Right forelimb (tissue), 1 donor: ENCODE measurements at regions not wholly inside any gene's neighbourhood (a gene's known extent, or its start where the extent isn't known, plus 50 kb on each side); places are given as distances from the start of the nearest gene placed in this dataset.

ENCODE experiments used
- DNase-seq: peaks from one replicate; pipeline ENCODE4 v3.0.0-alpha.2; 2018

GRCh38 chr12:42957561-42958290 is 368.2 kb upstream of the PRICKLE1 start:
- no peak for DNase-seq

- DNase-seq: peak; percentile 59
These were observed 367.6 kb upstream of the PRICKLE1 start for GRCh38 chr12:42957136-42957535.

- no peak for DNase-seq
These were observed 363.5 kb upstream of the PRICKLE1 start for GRCh38 chr12:42953021-42953420.

- DNase-seq: no peak
These were observed 357.4 kb upstream of the PRICKLE1 start for GRCh38 chr12:42946871-42947381.

- DNase-seq: no peak
These were observed 356.4 kb upstream of the PRICKLE1 start for GRCh38 chr12:42945927-42946326.

GRCh38 chr12:42944516-42944915 is 355.0 kb upstream of the PRICKLE1 start:
- no peak for DNase-seq

GRCh38 chr12:42936991-42937390 is 347.4 kb upstream of the PRICKLE1 start:
- no peak for DNase-seq

GRCh38 chr12:42936260-42936659 is 346.7 kb upstream of the PRICKLE1 start:
- DNase-seq: no peak

DNA sequence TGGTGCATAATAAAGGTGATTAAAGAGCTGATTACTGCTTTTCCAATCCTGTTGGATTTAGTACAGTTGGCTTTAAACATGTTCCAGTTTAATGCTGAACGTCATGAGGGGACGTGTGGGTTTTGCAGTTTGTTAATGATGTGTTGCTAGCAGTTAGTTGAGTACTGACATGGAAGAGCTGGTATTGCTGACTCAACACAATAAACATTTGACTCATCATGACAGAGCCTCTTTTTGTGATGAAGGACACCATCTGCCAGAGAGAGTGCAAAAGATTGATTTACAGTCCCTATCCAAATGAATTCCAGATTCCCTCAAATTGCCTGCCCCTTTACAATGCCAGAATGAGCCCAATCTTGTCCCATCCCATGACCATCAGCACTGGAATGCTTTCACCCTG is 346.2 kb upstream of the PRICKLE1 start:
- no peak for DNase-seq

- DNase-seq: no peak
These were observed 345.5 kb upstream of the PRICKLE1 start for GRCh38 chr12:42935090-42935489.

- DNase-seq: no peak
These were observed 344.0 kb upstream of the PRICKLE1 start for GRCh38 chr12:42933461-42934081.

DNA sequence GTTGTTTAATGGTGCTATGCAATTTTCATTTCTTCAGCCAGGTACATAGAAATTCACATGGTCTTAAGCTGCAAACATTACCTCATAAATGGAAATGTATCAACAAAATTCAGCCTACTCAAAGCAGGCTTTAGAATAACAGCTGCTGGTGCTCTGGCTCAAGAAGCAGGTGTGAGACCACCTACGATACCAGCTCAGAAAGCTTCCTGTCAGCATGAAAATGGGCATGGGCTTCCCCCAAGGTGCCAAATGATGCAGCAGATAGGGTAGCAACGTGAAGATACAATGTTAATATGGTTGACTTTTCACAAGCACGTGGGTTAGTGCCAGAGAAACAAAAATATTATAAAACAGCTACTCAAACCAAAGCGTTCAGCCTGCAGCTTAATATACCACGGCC is 343.4 kb upstream of the PRICKLE1 start:
- DNase-seq: no peak

DNA sequence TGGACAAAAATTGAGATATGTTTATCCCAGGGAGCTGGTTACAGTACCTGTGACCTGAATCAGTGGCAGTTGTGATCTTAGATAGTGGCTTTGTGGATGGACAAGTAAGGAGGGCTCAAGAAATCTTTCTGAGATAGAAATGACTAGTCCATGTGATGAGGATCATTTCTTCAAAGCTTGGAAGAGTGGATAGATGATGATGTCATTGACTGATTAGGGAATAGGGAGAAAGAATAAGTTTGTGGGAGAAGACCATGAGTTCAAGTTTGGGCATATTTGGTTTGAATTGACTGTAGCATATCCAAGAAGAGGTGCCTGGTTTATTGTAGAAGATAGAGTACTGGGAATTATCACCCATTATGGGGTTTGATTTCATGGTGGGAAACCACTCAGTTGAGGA is 336.7 kb upstream of the PRICKLE1 start:
- DNase-seq: no peak

DNA sequence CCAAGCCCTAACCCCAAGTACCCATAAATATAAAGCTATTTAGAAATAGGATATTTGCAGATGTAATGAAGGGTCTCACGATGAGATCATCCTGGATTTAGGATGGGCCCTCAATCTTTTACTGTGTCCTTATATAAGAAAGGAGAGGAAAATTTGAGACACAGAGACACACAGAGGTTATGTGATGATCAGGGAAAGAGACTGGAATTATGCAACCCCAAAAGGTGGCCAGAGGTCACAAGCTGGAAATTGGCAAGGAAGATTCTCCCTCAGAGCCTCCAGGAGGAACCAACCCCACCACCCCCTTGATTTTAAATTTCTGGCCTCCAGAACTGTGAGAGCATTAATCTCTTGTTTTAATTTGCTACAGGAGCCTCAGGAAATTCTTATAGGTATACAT is 334.9 kb upstream of the PRICKLE1 start:
- no peak for DNase-seq

DNA sequence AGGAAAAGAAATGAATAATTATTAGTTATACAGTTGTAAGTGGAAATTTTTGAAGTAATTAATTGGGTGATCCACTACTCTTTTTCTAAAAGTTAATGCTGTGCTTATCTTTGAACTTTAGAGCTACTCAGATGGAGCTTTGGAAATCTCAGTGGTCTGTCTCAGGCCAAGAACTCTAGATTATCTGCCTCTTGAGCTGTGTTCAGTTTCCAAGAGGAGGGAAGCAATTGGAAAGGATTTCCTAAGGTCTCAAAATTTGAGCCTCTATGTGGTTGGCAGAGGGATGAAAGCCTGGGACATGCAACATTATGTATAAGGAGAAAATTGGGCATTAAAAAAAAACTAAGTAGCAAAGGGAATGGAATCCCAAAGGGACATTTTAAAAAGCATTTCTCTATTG is 334.0 kb upstream of the PRICKLE1 start:
- no peak for DNase-seq

GRCh38 chr12:42923156-42923555 is 333.6 kb upstream of the PRICKLE1 start:
- DNase-seq: no peak

GRCh38 chr12:42922505-42922850 is 332.9 kb upstream of the PRICKLE1 start:
- no peak for DNase-seq

DNA sequence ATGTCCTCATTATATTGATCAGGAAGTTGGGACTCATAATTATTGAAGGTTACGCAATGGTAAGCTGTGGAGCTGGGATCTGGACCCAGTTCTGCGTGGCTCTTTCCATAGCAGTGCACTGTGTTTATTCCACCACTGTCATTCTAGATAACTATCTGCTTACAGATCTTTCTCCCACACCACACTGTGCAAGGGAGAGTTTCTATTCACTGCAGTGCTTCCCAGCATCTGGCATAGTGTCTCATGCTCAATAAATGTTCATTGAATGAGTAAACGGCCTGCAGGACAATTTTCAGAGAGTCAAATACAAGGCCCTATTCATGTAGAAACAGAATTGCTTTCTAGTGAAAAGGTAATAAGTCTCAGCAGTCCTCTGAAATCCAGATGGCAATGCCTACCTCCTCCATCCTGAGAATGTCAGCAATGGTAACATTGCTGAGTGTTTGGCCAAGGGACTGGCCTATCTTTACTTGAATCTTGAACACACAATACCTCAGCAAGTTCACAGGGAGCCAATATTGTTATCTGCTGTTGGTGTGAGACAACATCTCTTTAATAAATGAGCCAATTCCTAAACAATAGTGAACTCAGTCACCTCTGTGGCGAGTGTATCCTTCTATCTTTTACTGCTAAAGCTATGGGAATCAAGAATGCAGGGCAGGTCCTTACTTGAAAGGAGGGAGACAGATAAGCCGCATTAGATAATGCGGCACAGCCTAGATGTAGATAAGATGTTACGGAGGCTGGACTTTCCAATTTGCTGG is 332.4 kb upstream of the PRICKLE1 start:
- DNase-seq: no peak

DNA sequence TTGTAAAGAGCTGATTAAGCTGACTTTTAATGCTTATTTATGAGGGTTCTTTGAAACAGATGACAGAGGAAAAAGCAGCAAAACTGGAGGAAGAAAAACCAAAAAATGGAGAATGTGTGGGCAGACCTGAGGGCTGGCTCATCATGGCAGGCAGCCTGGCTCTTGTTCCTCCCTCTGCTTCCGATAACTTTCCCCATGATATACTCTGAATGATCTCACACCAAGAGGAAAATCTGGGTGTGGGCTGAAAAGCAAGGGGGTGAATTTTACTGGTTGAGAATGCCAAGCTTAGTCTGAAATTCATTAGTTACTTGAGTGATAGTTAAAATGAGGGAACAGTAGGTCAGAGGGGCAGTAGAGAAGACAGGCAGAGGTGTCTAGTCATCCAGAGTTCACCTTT is 330.1 kb upstream of the PRICKLE1 start:
- DNase-seq: no peak

DNA sequence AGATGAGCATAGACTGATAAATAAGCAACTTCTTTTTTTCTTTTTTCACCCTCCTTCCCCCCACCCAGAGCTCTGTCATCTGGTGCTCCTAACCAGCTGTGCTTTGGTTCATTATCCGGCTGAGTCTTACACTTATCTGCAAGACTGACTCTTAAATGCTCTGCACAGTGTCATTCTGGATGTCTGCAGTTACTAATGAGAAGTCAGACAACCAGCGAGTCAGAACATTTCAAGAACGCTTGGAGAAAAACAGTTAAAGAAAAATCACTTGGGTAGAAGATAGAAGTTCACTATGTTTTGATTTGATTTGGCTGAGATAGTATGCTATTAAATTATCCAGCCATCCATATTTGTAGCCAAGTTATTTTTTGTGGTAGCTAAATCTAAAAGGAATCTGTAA is 328.9 kb upstream of the PRICKLE1 start:
- no peak for DNase-seq

DNA sequence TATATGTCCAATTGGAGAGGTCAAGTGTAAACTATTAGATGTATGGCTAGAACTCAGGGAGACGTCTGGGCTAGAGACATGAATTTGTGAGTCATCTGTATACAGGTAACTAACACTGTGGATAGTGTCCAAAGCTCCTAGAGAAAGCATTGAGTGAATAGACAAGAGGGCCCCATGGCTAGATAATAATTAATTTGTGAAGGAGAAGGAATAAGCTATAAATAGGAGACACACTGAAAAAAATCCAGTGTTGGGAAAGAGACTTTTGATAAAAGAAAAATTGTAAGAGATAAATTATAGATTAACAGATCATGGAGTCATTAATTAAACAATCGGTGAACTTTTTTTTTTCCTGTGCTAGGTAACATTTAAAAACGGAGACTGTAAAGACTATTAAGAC is 326.6 kb upstream of the PRICKLE1 start:
- no peak for DNase-seq

DNA sequence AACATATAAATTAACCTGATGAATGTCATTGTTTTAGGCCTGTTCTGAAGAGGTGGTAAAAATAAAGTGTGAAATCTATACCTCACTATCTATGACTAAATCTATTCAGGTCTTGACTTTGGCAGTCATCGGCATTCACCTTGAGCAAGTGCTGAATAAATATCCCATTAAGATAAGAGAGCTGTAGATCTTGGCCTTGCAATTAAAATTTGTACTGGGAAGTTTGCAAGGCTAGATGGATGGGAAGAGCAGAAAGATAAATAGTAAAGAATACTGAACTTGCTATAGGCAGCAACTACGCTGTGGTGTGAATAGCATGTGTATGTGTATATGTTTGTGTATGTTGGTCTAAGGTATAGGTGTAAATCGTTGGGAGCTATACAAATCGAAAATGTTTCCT is 325.9 kb upstream of the PRICKLE1 start:
- DNase-seq: no peak

DNA sequence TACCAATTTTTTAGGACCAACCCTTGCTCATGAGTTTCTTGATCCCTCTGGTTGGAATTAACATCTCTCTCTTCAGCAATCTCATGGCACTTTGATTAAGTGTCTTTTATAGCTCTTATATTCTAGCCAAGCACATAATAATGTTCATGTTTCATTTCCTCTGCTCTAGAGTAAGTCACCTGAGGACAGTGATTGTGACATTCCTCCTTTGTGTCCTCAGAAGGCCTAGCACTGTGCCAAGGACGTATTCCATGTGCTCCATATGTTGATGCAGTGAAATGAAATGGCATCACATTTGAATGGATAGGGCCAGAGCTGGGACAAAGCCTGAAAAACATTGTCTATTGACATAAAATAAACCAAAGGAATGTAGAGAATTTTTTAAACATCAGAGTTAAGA is 322.8 kb upstream of the PRICKLE1 start:
- no peak for DNase-seq

DNA sequence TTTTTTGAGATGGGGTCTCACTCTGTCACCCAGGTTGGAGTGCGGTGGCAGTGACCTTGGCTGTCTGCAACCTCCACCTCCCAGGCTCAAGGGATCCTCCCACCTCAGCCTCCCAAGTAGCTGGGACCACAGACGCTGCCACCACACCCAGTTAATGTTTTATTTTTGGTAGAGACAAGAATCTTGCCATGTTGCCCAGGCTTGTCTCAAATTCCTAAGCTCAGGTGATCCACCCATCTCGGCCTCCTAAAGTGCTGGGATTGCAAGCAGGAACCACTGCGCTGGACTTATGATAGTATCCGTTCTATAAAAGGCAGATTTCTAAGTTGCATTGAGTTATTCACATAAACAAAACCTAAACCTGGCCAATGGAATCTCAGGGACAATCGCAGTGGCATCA is 321.1 kb upstream of the PRICKLE1 start:
- DNase-seq: no peak
